ENCODE measurements at regions not wholly inside any gene's neighbourhood (a gene's known extent, or its start where the extent isn't known, plus 50 kb on each side); places are given as distances from the start of the nearest gene placed in this dataset.

DNA sequence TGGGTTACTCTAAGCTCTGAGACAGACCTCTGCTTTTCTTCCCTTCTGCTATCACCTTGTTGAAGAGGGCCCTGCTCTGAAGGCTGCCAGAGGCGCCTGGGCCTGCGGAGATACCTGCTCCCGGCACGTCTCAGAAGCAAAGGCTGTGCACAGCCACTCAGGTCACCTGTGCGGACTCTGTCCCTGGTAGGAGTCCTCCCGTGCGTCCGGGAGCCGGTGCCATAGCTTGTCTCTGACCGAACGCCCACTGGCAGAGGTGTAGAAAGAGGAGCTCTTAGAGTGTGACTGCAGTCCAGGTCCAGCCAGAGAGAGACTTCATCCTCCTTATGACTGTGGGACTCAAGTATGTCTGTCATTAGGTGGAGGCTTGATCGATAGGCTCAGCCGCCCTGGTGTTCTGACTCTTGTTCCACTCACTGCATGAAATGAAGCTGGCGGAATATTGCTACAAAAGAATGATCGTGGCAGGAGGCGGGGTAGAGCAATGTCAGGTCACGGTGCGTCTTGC, 51.0 kb upstream of the UNC93A start:
- H4K5ac ChIP-seq (ENCODE audit: insufficient read length, low read depth, low read length): no peak overlapping the region
- no peak overlapping the region for H2BK20ac ChIP-seq (ENCODE audit: low read length)
- H3K4me1 ChIP-seq (replicated peaks in 1 of 4; ENCODE audit: control insufficient read depth in 3 of 4, insufficient read depth in 4 of 4, low read length in 3 of 4): peaks cover 7 to 40% (median 23%) of the 10 kb centered on the region in 4 experiments
- no peak overlapping the region for H3K14ac ChIP-seq (ENCODE audit: insufficient read length)
- H3K4me2 ChIP-seq (ENCODE audit: insufficient read depth in 1 of 2, low read depth in 2 of 2, low read length in 2 of 2): no peak overlapping the region
- peaks cover under 1% of the 10 kb centered on the region for H3K23me2 ChIP-seq (ENCODE audit: low read depth, low read length)
- H3K56ac ChIP-seq (replicated peaks; ENCODE audit: insufficient read length, low read depth, low read length): no peak overlapping the region
- 90% methylated on average over 14 of the region's 18 CpGs; no CpG with 5 or more reads in 1 of the 2 experiments for WGBS, 2 experiments (ENCODE audit: extremely low coverage in 1 of 2, insufficient coverage in 1 of 2, insufficient read length in 1 of 2, insufficient replicate concordance in 2 of 2, low coverage in 1 of 2, low lambda C conversion rate in 2 of 2, missing lambda C conversion rate in 1 of 2)
- peaks cover 0 to 13% of the 10 kb centered on the region in 2 experiments; a peak in 2 of 4 replicates for H3K79me2 ChIP-seq (ENCODE audit: control insufficient read depth in 1 of 2, insufficient read depth in 2 of 2, low read length in 2 of 2)
- no peak overlapping the region for H2BK12ac ChIP-seq (ENCODE audit: low read depth, low read length)
- no peak overlapping the region for H4K8ac ChIP-seq (ENCODE audit: extremely low read depth, insufficient read depth, low read length)
- ChIA-PET POLR2A (ENCODE audit: partially characterized antibody) (interaction anchor here (1.4 to 3.0 kb wide), 3 partner anchors 8 to 15 kb away, joined by 3 to 19 read pairs (median 5); no protein-coding TSS in a partner anchor), CTCF (ENCODE audit: partially characterized antibody) (interaction anchor here (1.0 to 1.8 kb wide), 2 partner anchors 14 to 45 kb away, joined by 3 to 4 read pairs; no protein-coding TSS in a partner anchor)
- no peaks in the 10 kb centered on the region for H3K27me3 ChIP-seq (replicated peaks in 1 of 4; ENCODE audit: control insufficient read depth in 3 of 4, extremely low read depth in 1 of 4, insufficient read depth in 3 of 4, low read length in 3 of 4)
- no peak overlapping the region for H3K4ac ChIP-seq (replicated peaks; ENCODE audit: insufficient read length, low read depth, low read length)
- no peak overlapping the region for H4K91ac ChIP-seq (replicated peaks; ENCODE audit: insufficient read length, low read length)
- H2BK15ac ChIP-seq (ENCODE audit: low read length): no peak overlapping the region
- DNase-seq (ENCODE audit: low read depth in 1 of 2, low spot score in 2 of 2) (no peak), FAIRE-seq (no peak)
- peaks cover 0 to 13% of the 10 kb centered on the region in 2 experiments for H4K20me1 ChIP-seq (replicated peaks in 1 of 2; ENCODE audit: control insufficient read depth in 1 of 2, insufficient read depth in 2 of 2, low read length in 2 of 2)
- peaks cover 2% of the 10 kb centered on the region; the same call in 1 of the 2 replicates for H3K79me1 ChIP-seq (ENCODE audit: low read depth, low read length)
- TF ChIP-seq KDM1A (IDR thresholded peaks at IDR 0.05; ENCODE audit: borderline replicate concordance, low read length): no peak
- TF ChIP-seq RXRA (IDR thresholded peaks at IDR 0.05; ENCODE audit: insufficient read depth, low read depth, low read length): no peak
- TF ChIP-seq, protein P1, sequence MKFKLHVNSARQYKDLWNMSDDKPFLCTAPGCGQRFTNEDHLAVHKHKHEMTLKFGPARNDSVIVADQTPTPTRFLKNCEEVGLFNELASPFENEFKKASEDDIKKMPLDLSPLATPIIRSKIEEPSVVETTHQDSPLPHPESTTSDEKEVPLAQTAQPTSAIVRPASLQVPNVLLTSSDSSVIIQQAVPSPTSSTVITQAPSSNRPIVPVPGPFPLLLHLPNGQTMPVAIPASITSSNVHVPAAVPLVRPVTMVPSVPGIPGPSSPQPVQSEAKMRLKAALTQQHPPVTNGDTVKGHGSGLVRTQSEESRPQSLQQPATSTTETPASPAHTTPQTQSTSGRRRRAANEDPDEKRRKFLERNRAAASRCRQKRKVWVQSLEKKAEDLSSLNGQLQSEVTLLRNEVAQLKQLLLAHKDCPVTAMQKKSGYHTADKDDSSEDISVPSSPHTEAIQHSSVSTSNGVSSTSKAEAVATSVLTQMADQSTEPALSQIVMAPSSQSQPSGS (IDR thresholded peaks at IDR 0.05; ENCODE audit: low read length): no peak
- no peak for TF ChIP-seq RNF2 (IDR thresholded peaks at IDR 0.05; ENCODE audit: borderline replicate concordance, low read depth, low read length, missing control alignments, poor library complexity, severe bottlenecking)
- TF ChIP-seq, protein P2, sequence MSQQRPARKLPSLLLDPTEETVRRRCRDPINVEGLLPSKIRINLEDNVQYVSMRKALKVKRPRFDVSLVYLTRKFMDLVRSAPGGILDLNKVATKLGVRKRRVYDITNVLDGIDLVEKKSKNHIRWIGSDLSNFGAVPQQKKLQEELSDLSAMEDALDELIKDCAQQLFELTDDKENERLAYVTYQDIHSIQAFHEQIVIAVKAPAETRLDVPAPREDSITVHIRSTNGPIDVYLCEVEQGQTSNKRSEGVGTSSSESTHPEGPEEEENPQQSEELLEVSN (IDR thresholded peaks at IDR 0.05): no peak
- TF ChIP-seq RFX5 (IDR thresholded peaks at IDR 0.05; ENCODE audit: borderline replicate concordance, low read depth, low read length): no peak
- peaks cover 0 to 21% (median 12%) of the 10 kb centered on the region in 4 experiments; a peak in 4 of 8 replicates for H3K36me3 ChIP-seq (ENCODE audit: control insufficient read depth in 2 of 4, insufficient read depth in 4 of 4, low read length in 3 of 4)
- no peak overlapping the region for H2BK120ac ChIP-seq (replicated peaks; ENCODE audit: low read depth, low read length)
- no peak overlapping the region for H2AFZ ChIP-seq (ENCODE audit: low read length)
- no peak overlapping the region for H3K9ac ChIP-seq (replicated peaks in 1 of 4; ENCODE audit: extremely low read depth in 1 of 4, low read depth in 3 of 4, low read length in 3 of 4)
- no peak overlapping the region for H2BK5ac ChIP-seq (ENCODE audit: low read depth, low read length)
- H3K18ac ChIP-seq (ENCODE audit: extremely low read depth, low read length): peak overlapping the region; percentile 4; the same call in 1 of the 2 replicates
- no peak overlapping the region; the same call in 1 of the 2 replicates for H2AK5ac ChIP-seq (ENCODE audit: low read depth, low read length)
- H3K27ac ChIP-seq (ENCODE audit: low read depth, low read length): no peak overlapping the region
- H3K23ac ChIP-seq (ENCODE audit: insufficient read length): no peak overlapping the region
- no peaks in the 10 kb centered on the region; a peak in 1 of 4 replicates for H3K9me3 ChIP-seq (ENCODE audit: insufficient read depth in 2 of 2, low read depth in 1 of 2, low read length in 1 of 2)
- H3K4me3 ChIP-seq (ENCODE audit: extremely low read depth in 1 of 4, insufficient read depth in 2 of 4, low read depth in 3 of 4, low read length in 4 of 4): no peak overlapping the region

Data from H1 (cell line).